Natural killer cell treated with Interleukin-12 subunit alpha and Interleukin-12 subunit beta and Interleukin-15 and Interleukin-18, amount 100 ng/mL, for 72 hours (primary cell): ENCODE measurements at regions not wholly inside any gene's neighbourhood (a gene's known extent, or its start where the extent isn't known, plus 50 kb on each side); places are given as distances from the start of the nearest gene placed in this dataset.

Experiments used
- ATAC-seq, 2 donors: fragments of 150-1000 bp; cut with Tn5 transposase in 1 of 2; sonication (Bioruptor Pico), chemical (Tn5 transposase) in 1 of 2; 2 replicates each; pipeline ENCODE4 v1.10.0; 2021
- DNase-seq: peaks from one replicate; pipeline ENCODE4 v3.0.0; 2022; ENCODE audit warnings: low spot score
- H3K27ac Mint-ChIP-seq, 2 donors: 1 replicate in 1 of 2; 2 replicates in 1 of 2; pipeline ENCODE4 v1.8.0; 2022; ENCODE audit warnings: mixed read lengths in 2 of 2, mild to moderate bottlenecking in 1 of 2, moderate library complexity in 1 of 2
- H3K27me3 Mint-ChIP-seq, 2 donors: 1 replicate in 1 of 2; 2 replicates in 1 of 2; pipeline ENCODE4 v1.8.0; 2022; ENCODE audit warnings: mixed read lengths in 2 of 2
- H3K36me3 Mint-ChIP-seq: one replicate; pipeline ENCODE4 v1.8.0; 2022; ENCODE audit warnings: mixed read lengths
- H3K4me1 Mint-ChIP-seq, 2 donors: 1 replicate in 1 of 2; 2 replicates in 1 of 2; pipeline ENCODE4 v1.8.0; 2022; ENCODE audit warnings: low read depth in 2 of 2, mixed read lengths in 2 of 2, mild to moderate bottlenecking in 1 of 2
- H3K4me3 Mint-ChIP-seq: one replicate; pipeline ENCODE4 v1.8.0; 2022; ENCODE audit warnings: mixed read lengths
- H3K9me3 Mint-ChIP-seq: 2 replicates; pipeline ENCODE4 v1.8.0; 2022; ENCODE audit warnings: mixed read lengths

GRCh38 chr20:57768519-57768918 is 58.7 kb upstream of the PMEPA1 start:
- Mint-ChIP-seq H3K27me3 (peaks cover 9 to 19% of the 10 kb centered on the region in 2 donors), H3K27ac (no peak overlapping the region), H3K36me3 (no peaks in the 10 kb centered on the region), H3K4me1 (peaks cover 0 to 3% of the 10 kb centered on the region in 2 donors), H3K9me3 (no peaks in the 10 kb centered on the region), H3K4me3 (no peak overlapping the region)
- ATAC-seq (no peak), DNase-seq (no peak)

- no peaks in the 10 kb centered on the region for H3K36me3 Mint-ChIP-seq
- H3K4me1 Mint-ChIP-seq: peaks cover 0 to 3% of the 10 kb centered on the region in 2 donors
- H3K9me3 Mint-ChIP-seq: no peaks in the 10 kb centered on the region
- no peak overlapping the region for H3K4me3 Mint-ChIP-seq
- no peak for DNase-seq
- ATAC-seq: no peak
- no peak overlapping the region for H3K27ac Mint-ChIP-seq
- H3K27me3 Mint-ChIP-seq: peaks cover 12 to 17% of the 10 kb centered on the region in 2 donors
Measured at GRCh38 chr20:57767441-57767840, 57.6 kb upstream of the PMEPA1 start.

GRCh38 chr20:57763235-57763595 is 53.4 kb upstream of the PMEPA1 start:
- Mint-ChIP-seq H3K4me1 (no peaks in the 10 kb centered on the region), H3K9me3 (no peaks in the 10 kb centered on the region), H3K27me3 (peaks cover 19 to 42% of the 10 kb centered on the region in 2 donors), H3K36me3 (no peaks in the 10 kb centered on the region), H3K4me3 (no peak overlapping the region), H3K27ac (no peak overlapping the region)
- ATAC-seq: no peak
- DNase-seq: no peak

GRCh38 chr20:57762531-57763234 is 52.9 kb upstream of the PMEPA1 start:
- H3K36me3 Mint-ChIP-seq: no peaks in the 10 kb centered on the region
- H3K27me3 Mint-ChIP-seq: peaks cover 16 to 37% of the 10 kb centered on the region in 2 donors
- ATAC-seq (peak in 1 of 2 donors; percentile 43), DNase-seq (no peak)
- no peak overlapping the region for H3K4me3 Mint-ChIP-seq
- no peaks in the 10 kb centered on the region for H3K9me3 Mint-ChIP-seq
- H3K4me1 Mint-ChIP-seq: no peaks in the 10 kb centered on the region
- no peak overlapping the region for H3K27ac Mint-ChIP-seq

- Mint-ChIP-seq H3K4me1 (no peaks in the 10 kb centered on the region), H3K4me3 (no peak overlapping the region), H3K36me3 (no peaks in the 10 kb centered on the region), H3K27ac (no peak overlapping the region), H3K27me3 (peaks cover 16 to 37% of the 10 kb centered on the region in 2 donors), H3K9me3 (no peaks in the 10 kb centered on the region)
- ATAC-seq (no peak), DNase-seq (no peak)
Measured at GRCh38 chr20:57761413-57761734, 51.6 kb upstream of the PMEPA1 start.

GRCh38 chr20:57760698-57761412 is 51.0 kb upstream of the PMEPA1 start:
- Mint-ChIP-seq H3K4me3 (no peak overlapping the region), H3K27me3 (peaks cover 17 to 40% of the 10 kb centered on the region in 2 donors), H3K36me3 (no peaks in the 10 kb centered on the region), H3K9me3 (no peaks in the 10 kb centered on the region), H3K4me1 (no peaks in the 10 kb centered on the region), H3K27ac (no peak overlapping the region)
- ATAC-seq (no peak), DNase-seq (no peak)

GRCh38 chr20:57759724-57760123 is 49.9 kb upstream of the PMEPA1 start:
- Mint-ChIP-seq H3K9me3 (no peaks in the 10 kb centered on the region), H3K4me3 (no peak overlapping the region), H3K27me3 (peaks cover 21 to 51% of the 10 kb centered on the region in 2 donors), H3K27ac (no peak overlapping the region), H3K36me3 (no peaks in the 10 kb centered on the region), H3K4me1 (no peaks in the 10 kb centered on the region)
- ATAC-seq: no peak
- DNase-seq: no peak
